GM12873 (cell line): ENCODE measurements at regions not wholly inside any gene's neighbourhood (a gene's known extent, or its start where the extent isn't known, plus 50 kb on each side); places are given as distances from the start of the nearest gene placed in this dataset.

ENCODE experiments used
- CTCF ChIP-seq: IDR thresholded peaks from 2 replicates; pipeline ENCODE4 v1.5.1; 2012; ENCODE audit warnings: low read depth, mild to moderate bottlenecking, moderate library complexity, low read length, control low read depth; ENCODE audit not compliant: insufficient read depth; ENCODE audit errors: missing control alignments

- no peak for TF ChIP-seq CTCF
Observed at GRCh38 chr20:57034001-57034400, 232.4 kb downstream of the BMP7 start.

- no peak for TF ChIP-seq CTCF
Observed at GRCh38 chr20:57037689-57038088, 228.8 kb downstream of the BMP7 start.

GRCh38 chr20:57038608-57039440 lies 227.6 kb downstream of the BMP7 start:
- TF ChIP-seq CTCF, result no peak

- TF ChIP-seq CTCF, result no peak
Observed at GRCh38 chr20:57040466-57040865, 226.0 kb downstream of the BMP7 start.

GRCh38 chr20:57040924-57041323 lies 225.5 kb downstream of the BMP7 start:
- TF ChIP-seq CTCF, result no peak

- no peak for TF ChIP-seq CTCF
Observed at GRCh38 chr20:57043091-57043490, 223.3 kb downstream of the BMP7 start.

GRCh38 chr20:57043669-57044268 lies 222.7 kb downstream of the BMP7 start:
- no peak for TF ChIP-seq CTCF
